Progenitor cell of endocrine pancreas (in vitro differentiated cells): ENCODE measurements at regions not wholly inside any gene's neighbourhood (a gene's known extent, or its start where the extent isn't known, plus 50 kb on each side); places are given as distances from the start of the nearest gene placed in this dataset.

Experiments
- DNase-seq: peaks from one replicate; pipeline ENCODE4 v3.0.0; 2021; ENCODE audit warnings: low spot score; ENCODE audit not compliant: unreplicated experiment
- H3K27ac Mint-ChIP-seq: 2 replicates; pipeline ENCODE4 v1.8.0; 2021; ENCODE audit warnings: mild to moderate bottlenecking, moderate library complexity, mixed read lengths
- H3K27me3 Mint-ChIP-seq: 2 replicates; pipeline ENCODE4 v1.8.0; 2021; ENCODE audit warnings: mixed read lengths
- H3K36me3 Mint-ChIP-seq: 2 replicates; pipeline ENCODE4 v1.8.0; 2022; ENCODE audit warnings: mixed read lengths; ENCODE audit not compliant: insufficient read depth
- H3K4me1 Mint-ChIP-seq: 2 replicates; pipeline ENCODE4 v1.8.0; 2021; ENCODE audit warnings: low read depth, mixed read lengths
- H3K4me3 Mint-ChIP-seq: 2 replicates; pipeline ENCODE4 v1.8.0; 2021; ENCODE audit warnings: low read depth, mild to moderate bottlenecking, moderate library complexity, mixed read lengths
- H3K9me3 Mint-ChIP-seq: 2 replicates; pipeline ENCODE4 v1.8.0; 2021; ENCODE audit warnings: low read depth, mixed read lengths
- TF ChIP-seq, protein P1 (sequence below): fragments of 200-600 bp; sonication (generic); IDR thresholded peaks from one replicate; pipeline ENCODE4 v1.5.0; 2021; ENCODE audit warnings: antibody characterized with exemption, mild to moderate bottlenecking; ENCODE audit not compliant: unreplicated experiment

DNA sequence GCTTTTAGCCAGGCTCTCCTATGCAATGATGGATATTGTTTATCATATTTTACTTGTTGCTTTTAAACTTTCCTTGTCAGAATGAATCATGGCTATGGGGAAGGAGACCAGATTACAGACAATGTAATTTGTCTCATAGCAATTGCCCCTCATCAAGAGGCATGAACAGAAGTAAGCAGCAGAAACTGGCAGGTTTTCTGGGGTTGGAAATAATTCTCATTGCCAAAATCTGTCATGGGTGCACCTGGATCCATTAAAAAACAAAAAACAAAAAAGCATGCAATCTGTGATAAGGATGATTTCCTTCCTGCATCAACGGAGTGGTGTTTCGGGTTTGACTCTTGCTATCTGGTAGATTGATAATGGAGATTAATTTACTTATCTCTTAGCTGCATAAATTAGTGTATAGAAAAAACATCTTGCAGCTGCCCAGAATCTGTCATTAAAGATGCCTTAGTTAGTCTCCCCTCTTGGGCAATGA lies 419.6 kb downstream of the SOX11 start:
- H3K36me3 Mint-ChIP-seq, result no peaks in the 10 kb centered on the region
- no peak overlapping the region for H3K4me3 Mint-ChIP-seq
- no peak overlapping the region for H3K27ac Mint-ChIP-seq
- no peak for DNase-seq
- no peaks in the 10 kb centered on the region for H3K9me3 Mint-ChIP-seq
- no peaks in the 10 kb centered on the region for H3K27me3 Mint-ChIP-seq
- H3K4me1 Mint-ChIP-seq, result peaks cover 5% of the 10 kb centered on the region
- TF ChIP-seq, protein P1, sequence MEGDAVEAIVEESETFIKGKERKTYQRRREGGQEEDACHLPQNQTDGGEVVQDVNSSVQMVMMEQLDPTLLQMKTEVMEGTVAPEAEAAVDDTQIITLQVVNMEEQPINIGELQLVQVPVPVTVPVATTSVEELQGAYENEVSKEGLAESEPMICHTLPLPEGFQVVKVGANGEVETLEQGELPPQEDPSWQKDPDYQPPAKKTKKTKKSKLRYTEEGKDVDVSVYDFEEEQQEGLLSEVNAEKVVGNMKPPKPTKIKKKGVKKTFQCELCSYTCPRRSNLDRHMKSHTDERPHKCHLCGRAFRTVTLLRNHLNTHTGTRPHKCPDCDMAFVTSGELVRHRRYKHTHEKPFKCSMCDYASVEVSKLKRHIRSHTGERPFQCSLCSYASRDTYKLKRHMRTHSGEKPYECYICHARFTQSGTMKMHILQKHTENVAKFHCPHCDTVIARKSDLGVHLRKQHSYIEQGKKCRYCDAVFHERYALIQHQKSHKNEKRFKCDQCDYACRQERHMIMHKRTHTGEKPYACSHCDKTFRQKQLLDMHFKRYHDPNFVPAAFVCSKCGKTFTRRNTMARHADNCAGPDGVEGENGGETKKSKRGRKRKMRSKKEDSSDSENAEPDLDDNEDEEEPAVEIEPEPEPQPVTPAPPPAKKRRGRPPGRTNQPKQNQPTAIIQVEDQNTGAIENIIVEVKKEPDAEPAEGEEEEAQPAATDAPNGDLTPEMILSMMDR, result no peak

DNA sequence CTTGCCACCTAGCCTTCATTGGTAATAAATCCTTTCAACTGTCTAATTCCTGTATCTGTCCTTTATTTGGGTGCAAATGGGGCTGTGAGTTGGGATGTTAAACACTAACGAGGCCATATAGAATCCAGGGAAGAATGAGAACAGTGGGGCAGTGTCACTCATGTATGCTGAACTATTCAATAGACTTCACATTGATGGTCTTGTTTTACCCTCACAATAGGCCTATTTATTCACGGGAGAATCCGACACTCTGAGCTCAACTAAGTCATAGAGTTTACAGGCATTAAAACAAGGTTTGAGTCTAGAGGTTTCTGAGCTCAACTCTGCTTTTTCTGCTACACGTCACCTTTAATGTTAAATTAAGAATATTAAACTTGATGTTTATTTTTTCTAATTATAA lies 421.6 kb downstream of the SOX11 start:
- H3K4me1 Mint-ChIP-seq, result peaks cover 3% of the 10 kb centered on the region
- no peaks in the 10 kb centered on the region for H3K36me3 Mint-ChIP-seq
- H3K27me3 Mint-ChIP-seq, result no peaks in the 10 kb centered on the region
- no peak overlapping the region for H3K27ac Mint-ChIP-seq
- TF ChIP-seq, protein P1, result no peak
- DNase-seq, result no peak
- H3K4me3 Mint-ChIP-seq, result no peak overlapping the region
- peaks cover 4% of the 10 kb centered on the region for H3K9me3 Mint-ChIP-seq

DNA sequence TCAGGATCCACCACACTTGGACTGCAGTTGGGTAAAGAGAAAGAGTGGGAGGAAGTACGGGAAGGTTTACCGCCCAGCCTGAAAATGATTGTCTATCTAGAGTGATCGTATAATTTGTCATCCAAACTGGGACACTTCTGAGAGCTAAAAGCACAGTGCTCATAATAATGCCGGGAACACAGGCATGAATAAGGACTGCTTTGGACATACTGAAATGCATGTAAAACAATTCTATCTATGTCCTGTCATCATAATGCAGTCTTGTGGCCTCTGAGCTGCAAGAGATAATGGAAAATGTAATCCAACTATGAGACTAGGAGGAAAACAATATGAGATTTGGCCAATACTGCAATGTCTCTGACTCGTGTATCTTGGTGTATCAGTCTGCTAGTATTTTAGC lies 435.5 kb downstream of the SOX11 start:
- H3K36me3 Mint-ChIP-seq, result no peaks in the 10 kb centered on the region
- H3K9me3 Mint-ChIP-seq, result no peaks in the 10 kb centered on the region
- H3K4me3 Mint-ChIP-seq, result no peak overlapping the region
- TF ChIP-seq, protein P1, result no peak
- peaks cover 12% of the 10 kb centered on the region for H3K4me1 Mint-ChIP-seq
- no peak for DNase-seq
- no peaks in the 10 kb centered on the region for H3K27me3 Mint-ChIP-seq
- no peak overlapping the region for H3K27ac Mint-ChIP-seq

DNA sequence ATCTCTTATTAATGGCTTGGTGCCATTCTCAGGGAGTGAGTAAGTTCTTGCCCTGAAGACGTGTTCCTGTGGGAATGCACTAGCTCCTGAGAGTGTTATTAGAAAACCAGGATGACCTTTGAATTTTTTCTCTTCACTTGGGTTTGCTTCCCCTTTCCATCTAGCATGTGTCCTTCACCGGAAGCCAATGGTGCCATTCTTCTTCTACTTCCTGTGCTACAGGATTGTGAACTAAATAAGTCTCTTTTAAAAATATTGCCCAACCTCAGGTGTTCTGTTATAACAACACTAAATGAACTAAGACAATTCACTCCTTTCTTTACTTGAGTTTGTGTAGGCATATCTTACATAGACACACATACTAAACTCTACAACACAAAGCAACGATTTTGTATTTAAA lies 447.0 kb downstream of the SOX11 start:
- H3K4me3 Mint-ChIP-seq, result no peak overlapping the region
- peaks cover 2% of the 10 kb centered on the region for H3K4me1 Mint-ChIP-seq
- TF ChIP-seq, protein P1, result no peak
- no peaks in the 10 kb centered on the region for H3K27me3 Mint-ChIP-seq
- DNase-seq, result no peak
- no peak overlapping the region for H3K27ac Mint-ChIP-seq
- peaks cover 25% of the 10 kb centered on the region for H3K9me3 Mint-ChIP-seq
- H3K36me3 Mint-ChIP-seq, result peaks cover 3% of the 10 kb centered on the region

DNA sequence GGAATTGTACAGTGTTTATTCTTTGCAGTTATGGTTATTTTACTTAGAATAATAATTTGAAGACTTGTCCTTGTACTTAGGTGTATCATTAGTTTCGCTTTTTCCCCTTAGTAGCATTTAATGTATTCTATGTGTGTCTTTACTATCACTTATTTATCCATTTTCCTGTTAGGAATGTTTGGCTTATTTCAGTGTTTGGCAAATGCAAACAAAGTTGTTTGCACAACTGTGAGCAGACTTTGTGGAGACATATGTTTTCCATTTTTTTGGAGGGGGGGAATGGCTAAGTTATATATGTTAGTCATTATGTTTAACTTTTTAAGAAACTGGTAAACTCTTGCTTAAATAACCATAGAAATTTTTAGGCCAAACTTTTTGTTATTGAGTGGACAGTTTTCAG lies 447.7 kb downstream of the SOX11 start:
- Mint-ChIP-seq H3K9me3 (peaks cover 22% of the 10 kb centered on the region), H3K4me3 (no peak overlapping the region), H3K4me1 (peaks cover 2% of the 10 kb centered on the region), H3K27ac (no peak overlapping the region), H3K27me3 (no peaks in the 10 kb centered on the region), H3K36me3 (peaks cover 3% of the 10 kb centered on the region)
- TF ChIP-seq, protein P1, result no peak
- DNase-seq, result no peak
